MM.1S (cell line): ENCODE measurements at regions not wholly inside any gene's neighbourhood (a gene's known extent, or its start where the extent isn't known, plus 50 kb on each side); places are given as distances from the start of the nearest gene placed in this dataset.

Experiments used
- CTCF ChIP-seq: fragments of 300-600 bp; sonication (generic); IDR thresholded peaks from 2 replicates; pipeline ENCODE4 v1.5.1; 2016; ENCODE audit warnings: antibody characterized with exemption, low read length, mixed read lengths
- EZH2phosphoT487 ChIP-seq: fragments of 300-600 bp; sonication (generic); IDR thresholded peaks from 2 replicates; pipeline ENCODE4 v1.6.1; 2018; ENCODE audit warnings: antibody characterized with exemption, low read length

GRCh38 chr6:6386010-6386409 is 65.5 kb upstream of the F13A1 start:
- TF ChIP-seq CTCF (no peak), EZH2phosphoT487 (no peak)
